ENCODE measurements at regions not wholly inside any gene's neighbourhood (a gene's known extent, or its start where the extent isn't known, plus 50 kb on each side); places are given as distances from the start of the nearest gene placed in this dataset.

DNA sequence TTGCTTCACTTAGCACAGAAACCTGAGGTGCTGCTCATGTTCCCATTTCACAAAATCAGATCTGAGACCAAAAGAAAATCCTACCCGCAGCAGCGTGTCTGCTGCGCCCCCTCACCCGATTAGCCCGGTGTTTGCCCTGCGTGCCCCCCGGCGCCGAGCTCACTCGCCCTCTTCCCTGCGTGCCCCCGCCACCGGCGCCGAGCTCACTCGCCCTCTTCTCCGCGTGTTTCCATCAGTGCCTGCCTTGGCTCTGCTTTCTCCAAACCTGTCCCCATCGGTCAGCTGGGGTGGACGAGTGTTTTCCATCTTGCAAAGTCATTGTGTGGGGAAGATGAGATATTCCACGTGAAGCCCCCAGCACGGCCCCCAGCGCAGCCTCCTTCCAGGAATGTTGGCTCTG, 225.3 kb upstream of the PITRM1 start:
- TF ChIP-seq CTCF (conservative IDR thresholded peaks at IDR 0.05; ENCODE audit: low read length) (no peak), EZH2phosphoT487 (IDR thresholded peaks at IDR 0.05; ENCODE audit: borderline replicate concordance) (no peak)
